ENCODE measurements at regions not wholly inside any gene's neighbourhood (a gene's known extent, or its start where the extent isn't known, plus 50 kb on each side); places are given as distances from the start of the nearest gene placed in this dataset.

- TF ChIP-seq RAD21 (IDR thresholded peaks at IDR 0.05 in 1 of 2, conservative IDR thresholded peaks at IDR 0.05 in 1 of 2; ENCODE audit: low read depth in 2 of 2, low read length in 2 of 2) (no peak), SAP30 (IDR thresholded peaks at IDR 0.05; ENCODE audit: insufficient read depth, insufficient replicate concordance, low read length) (no peak), KDM5A (IDR thresholded peaks at IDR 0.05; ENCODE audit: low read length) (no peak), CBX8 (IDR thresholded peaks at IDR 0.05; ENCODE audit: borderline replicate concordance, low read depth, low read length) (no peak), TCF12 (IDR thresholded peaks at IDR 0.05; ENCODE audit: low read depth, low read length) (no peak), KDM4A (IDR thresholded peaks at IDR 0.05; ENCODE audit: low read depth, low read length, severe bottlenecking) (no peak), EGR1 (IDR thresholded peaks at IDR 0.05; ENCODE audit: borderline replicate concordance, low read depth, low read length) (no peak)
Measured at GRCh38 chr1:55353707-55354620, 138.8 kb upstream of the USP24 start (continued).
